Spleen (tissue), 7 donors: ENCODE measurements at regions not wholly inside any gene's neighbourhood (a gene's known extent, or its start where the extent isn't known, plus 50 kb on each side); places are given as distances from the start of the nearest gene placed in this dataset.

ENCODE experiments used
- CTCF ChIP-seq, 11 experiments: fragments of 200-600 bp in 7 of 11; fragments of 450-650 bp in 4 of 11; sonication (generic) in 4 of 11; IDR thresholded peaks in 8 of 11; conservative IDR thresholded peaks in 3 of 11; 1 replicate in 7 of 11; 2 replicates in 4 of 11; pipeline versions ENCODE4 v1.4.0 to v1.8.0; 2016 to 2021; ENCODE audit warnings: antibody characterized with exemption in 11 of 11, inconsistent platforms in 4 of 11, mild to moderate bottlenecking in 1 of 11
- POLR2A ChIP-seq, 3 donors: fragments of 450-650 bp; IDR thresholded peaks; one replicate each; pipeline ENCODE4 v1.5.1; 2017; ENCODE audit warnings: antibody characterized with exemption in 3 of 3, mild to moderate bottlenecking in 1 of 3
- donor health status: DM: no; HTN: no; CAD: no; lungs with moderate emphysema.
- donor health status: DM: no; HTN: no; CAD: no.
- donor health status: DM: no; HTN: no; CAD: no.

- TF ChIP-seq CTCF (IDR thresholded peaks at IDR 0.05 in 8 of 11, conservative IDR thresholded peaks at IDR 0.05 in 3 of 11): no peak
- TF ChIP-seq POLR2A (IDR thresholded peaks at IDR 0.05): no peak
These were observed 58.8 kb upstream of the KCNA1 start for GRCh38 chr12:4850857-4851380.
